HEK293T (cell line): ENCODE measurements at regions not wholly inside any gene's neighbourhood (a gene's known extent, or its start where the extent isn't known, plus 50 kb on each side); places are given as distances from the start of the nearest gene placed in this dataset.

ENCODE experiments used
- BHLHE40 ChIP-seq: fragments of 450-650 bp; IDR thresholded peaks from 2 replicates; pipeline ENCODE4 v1.6.1; 2016; ENCODE audit warnings: mild to moderate bottlenecking, moderate library complexity, borderline replicate concordance
- ELF4 ChIP-seq: fragments of 450-650 bp; IDR thresholded peaks from 2 replicates; pipeline ENCODE4 v1.6.1; 2017; ENCODE audit warnings: antibody characterized with exemption
- FOXA1 ChIP-seq: fragments of 450-650 bp; IDR thresholded peaks from 2 replicates; pipeline ENCODE4 v1.6.1; 2016; ENCODE audit warnings: mild to moderate bottlenecking
- FOXK2 ChIP-seq: fragments of 450-650 bp; IDR thresholded peaks from 2 replicates; pipeline ENCODE4 v1.6.1; 2016; ENCODE audit warnings: mild to moderate bottlenecking
- FOXM1 ChIP-seq: fragments of 450-650 bp; IDR thresholded peaks from 2 replicates; pipeline ENCODE4 v1.6.1; 2017; ENCODE audit warnings: mild to moderate bottlenecking, borderline replicate concordance
- NFRKB ChIP-seq: fragments of 450-650 bp; IDR thresholded peaks from 2 replicates; pipeline ENCODE4 v1.6.1; 2016; ENCODE audit warnings: mild to moderate bottlenecking, moderate library complexity
- PKNOX1 ChIP-seq: fragments of 450-650 bp; IDR thresholded peaks from 2 replicates; pipeline ENCODE4 v1.6.1; 2016
- SP1 ChIP-seq: fragments of 450-650 bp; IDR thresholded peaks from 2 replicates; pipeline ENCODE4 v1.6.1; 2017
- SUZ12 ChIP-seq: fragments of 450-650 bp; IDR thresholded peaks from 2 replicates; pipeline ENCODE4 v1.6.1; 2016; ENCODE audit warnings: mild to moderate bottlenecking
- TARDBP ChIP-seq: fragments of 450-650 bp; IDR thresholded peaks from 2 replicates; pipeline ENCODE4 v1.6.1; 2016
- ZNF384 ChIP-seq: fragments of 450-650 bp; IDR thresholded peaks from 2 replicates; pipeline ENCODE4 v1.6.1; 2016

GRCh38 chr4:166657261-166657660 lies 577.0 kb downstream of the SPOCK3 start:
- TF ChIP-seq ZNF384 (no peak), BHLHE40 (no peak), FOXK2 (no peak), FOXA1 (no peak), FOXM1 (no peak), PKNOX1 (no peak), ELF4 (no peak), SP1 (no peak), NFRKB (no peak), TARDBP (no peak), SUZ12 (no peak)
